K562 (cell line): ENCODE measurements at regions not wholly inside any gene's neighbourhood (a gene's known extent, or its start where the extent isn't known, plus 50 kb on each side); places are given as distances from the start of the nearest gene placed in this dataset.

ENCODE experiments used
- ATAC-seq: fragments of 200-7000 bp; cut with Tn5 transposase; 3 replicates; pipeline ENCODE4 v1.9.1; 2020; ENCODE audit warnings: moderate library complexity
- BruUV-seq: library from RNA; stranded (reverse); fragments of 400-500 nt; replicated peaks from 2 replicates; lab custom pipeline; 2021; lab: Mats Ljungman, UMichigan
- CTCF ChIA-PET: fragments of 300-600 bp; formaldehyde crosslinking; extraction: SDS; loops from one replicate; lab custom pipeline; 2021; ENCODE audit warnings: low intra/inter-chr PET ratio; lab: Yijun Ruan, JAX
- POLR2A ChIA-PET: fragments of 300-600, 350-650 bp; sonication (Branson Sonifier 250); formaldehyde crosslinking; extraction: SDS; loops from one replicate; lab custom pipeline; 2021; ENCODE audit warnings: antibody characterized with exemption, inconsistent platforms; lab: Yijun Ruan, JAX
- DNase-seq, 4 experiments: peaks; one replicate each; pipeline versions ENCODE4 v3.0.0 to v3.0.0-alpha.2; 2011 to 2018; ENCODE audit warnings: low spot score in 3 of 4, mixed read lengths in 3 of 4; ENCODE audit errors: extremely low read depth in 1 of 4
- FAIRE-seq: peaks from 2 replicates; lab custom pipeline; 2011; peaks lifted over from hg19 to GRCh38; lab: Jason Lieb, UNC
- H2AFZ ChIP-seq: 2 replicates; pipeline ENCODE4 v1.6.0; 2011; ENCODE audit warnings: low read depth, low read length, control low read depth, inconsistent platforms
- H3K27ac ChIP-seq: fragments of 200-600 bp; 3 replicates; pipeline ENCODE4 v1.8.0; 2011; ENCODE audit warnings: low read depth, mild to moderate bottlenecking, control low read depth, inconsistent platforms, low read length, moderate library complexity, mixed read lengths; ENCODE audit errors: extremely low read depth
- H3K27me3 ChIP-seq, 2 experiments: fragments of 300-600 bp in 1 of 2; 2 replicates in 1 of 2; 3 replicates in 1 of 2; pipeline versions ENCODE4 v1.6.0 to v1.8.0; 2011; ENCODE audit warnings: inconsistent platforms in 2 of 2, low read length in 2 of 2, mild to moderate bottlenecking in 1 of 2, mixed read lengths in 1 of 2, moderate library complexity in 1 of 2; ENCODE audit not compliant: control insufficient read depth in 2 of 2, insufficient read depth in 2 of 2
- H3K36me3 ChIP-seq: fragments of 300-600 bp; 3 replicates; pipeline ENCODE4 v1.8.0; 2011; ENCODE audit warnings: mild to moderate bottlenecking, low read length, inconsistent platforms; ENCODE audit not compliant: control insufficient read depth, insufficient read depth
- H3K4me1 ChIP-seq, 2 experiments: fragments of 200-600 bp in 1 of 2; replicated peaks in 1 of 2; 2 replicates in 1 of 2; 3 replicates in 1 of 2; pipeline versions ENCODE4 v1.5.1 to v1.8.0; 2011; ENCODE audit warnings: inconsistent platforms in 2 of 2, low read length in 2 of 2, mild to moderate bottlenecking in 1 of 2, mixed read lengths in 1 of 2, moderate library complexity in 1 of 2; ENCODE audit not compliant: control insufficient read depth in 2 of 2, insufficient read depth in 2 of 2
- H3K4me2 ChIP-seq: 2 replicates; pipeline ENCODE4 v1.6.1; 2011; ENCODE audit warnings: low read length, control low read depth, inconsistent platforms, mixed read lengths; ENCODE audit not compliant: insufficient read depth
- H3K4me3 ChIP-seq: fragments of 200-600 bp; sonication (generic), shearing (Covaris generic); 2 replicates; pipeline ENCODE4 v1.5.1; 2016; ENCODE audit warnings: control low read depth, inconsistent platforms
- H3K79me2 ChIP-seq: fragments of 200-600 bp; 3 replicates; pipeline ENCODE4 v1.8.0; 2011; ENCODE audit warnings: low read length, inconsistent platforms; ENCODE audit not compliant: control insufficient read depth, insufficient read depth
- H3K9ac ChIP-seq, 2 experiments: 2 replicates each; pipeline versions ENCODE4 v1.6.0 to v1.6.1; 2011; ENCODE audit warnings: low read depth in 2 of 2, low read length in 2 of 2, control low read depth in 1 of 2, inconsistent platforms in 1 of 2, mild to moderate bottlenecking in 1 of 2, mixed read lengths in 1 of 2; ENCODE audit not compliant: insufficient read depth in 1 of 2
- H3K9me1 ChIP-seq: one replicate; pipeline ENCODE4 v1.6.0; 2011; ENCODE audit warnings: inconsistent platforms, mild to moderate bottlenecking, low read length, moderate library complexity; ENCODE audit not compliant: control insufficient read depth, insufficient read depth
- H3K9me3 ChIP-seq: replicated peaks from 2 replicates; pipeline ENCODE4 v1.5.1; 2011; ENCODE audit warnings: low read depth, low read length, inconsistent platforms; ENCODE audit not compliant: control insufficient read depth, insufficient read depth
- H4K20me1 ChIP-seq: replicated peaks from 2 replicates; pipeline ENCODE4 v1.6.1; 2011; ENCODE audit warnings: low read length, inconsistent platforms, mixed read lengths; ENCODE audit not compliant: control insufficient read depth, insufficient read depth
- CBX1 ChIP-seq: sonication (generic); IDR thresholded peaks from 2 replicates; pipeline ENCODE4 v1.6.1; 2016; ENCODE audit warnings: antibody characterized with exemption, low read depth, mild to moderate bottlenecking
- CBX5 ChIP-seq: IDR thresholded peaks from 2 replicates; pipeline ENCODE4 v1.6.1; 2014; ENCODE audit warnings: low read depth, borderline replicate concordance
- CEBPB ChIP-seq: fragments of 450-650 bp; IDR thresholded peaks from 2 replicates; pipeline ENCODE4 v1.6.1; 2016; ENCODE audit warnings: missing genetic modification characterization, missing compliant biosample characterization
- ETV1 ChIP-seq: fragments of 450-650 bp; conservative IDR thresholded peaks from 2 replicates; pipeline ENCODE4 v1.6.1; 2016; ENCODE audit warnings: missing genetic modification characterization, control low read depth, low read depth, missing compliant biosample characterization
- HNRNPUL1 ChIP-seq: fragments of 200-400 bp; formaldehyde crosslinking; IDR thresholded peaks from 2 replicates; pipeline ENCODE4 v1.6.1; 2017; ENCODE audit warnings: low read length
- LEF1 ChIP-seq: fragments of 450-650 bp; IDR thresholded peaks from 2 replicates; pipeline ENCODE4 v1.6.1; 2016; ENCODE audit warnings: mild to moderate bottlenecking
- MAFG ChIP-seq: fragments of 450-650 bp; conservative IDR thresholded peaks from 2 replicates; pipeline ENCODE4 v1.6.1; 2016; ENCODE audit warnings: missing genetic modification characterization, missing compliant biosample characterization
- PTBP1 ChIP-seq: fragments of 200-400 bp; formaldehyde crosslinking; IDR thresholded peaks from 2 replicates; pipeline ENCODE4 v1.6.1; 2017; ENCODE audit warnings: low read depth, low read length
- ZNF124 ChIP-seq: sonication (generic); formaldehyde crosslinking; IDR thresholded peaks from 2 replicates; pipeline ENCODE4 v1.8.1; 2022; ENCODE audit warnings: missing genetic modification reagents
- ZNF316 ChIP-seq: fragments of 450-650 bp; IDR thresholded peaks from 2 replicates; pipeline ENCODE4 v1.6.1; 2016
- ZNF778 ChIP-seq: fragments of 450-650 bp; formaldehyde crosslinking; IDR thresholded peaks from 2 replicates; pipeline ENCODE4 v1.4.0; 2020; ENCODE audit warnings: mild to moderate bottlenecking, moderate library complexity
- WGBS: fragments of 100-300 bp; shearing (Covaris generic); methylation state at CpG from one replicate; pipeline ENCODE4 v1.1.6; 2016; ENCODE audit warnings: low coverage, mixed read lengths; ENCODE audit not compliant: insufficient coverage; ENCODE audit errors: missing lambda C conversion rate; 5-methylcytosine and 5-hydroxymethylcytosine counted together
- in situ Hi-C: fragments of 300-500 bp; cut with MboI; formaldehyde crosslinking; loops from 4 replicates; pipeline ENCODE4 v1.15.0; 2018; ENCODE audit warnings: inconsistent platforms, mixed read lengths
- intact Hi-C: fragments of 100-400 bp; cut with micrococcal nuclease; formaldehyde crosslinking; loops from 2 replicates; pipeline ENCODE4 v1.14.2; 2022

- DNase-seq: peak in 1 of 4 experiments; percentile 4
- no peak for FAIRE-seq
- Histone ChIP-seq H4K20me1 (no peaks in the 10 kb centered on the region), H3K36me3 (no peaks in the 10 kb centered on the region), H3K9ac (no peak overlapping the region), H3K4me2 (no peak overlapping the region)
- POLR2A ChIA-PET: interaction anchor here (0.6 kb wide), 1 partner anchor 155 kb away, joined by 3 read pairs; no protein-coding TSS in a partner anchor
- TF ChIP-seq HNRNPUL1 (no peak), ZNF778 (CRISPR knock-in tag) (no peak)
- TF ChIP-seq, all 486 proteins: peak for 0
- H3K9me3 ChIP-seq: no peaks in the 10 kb centered on the region
- no peak overlapping the region for H3K4me3 ChIP-seq
- BruUV-seq: no TSS peak
- no peaks in the 10 kb centered on the region for H3K27me3 ChIP-seq
- no peak overlapping the region for H3K27ac ChIP-seq
- CTCF ChIA-PET: no interaction called here
- no peaks in the 10 kb centered on the region; a peak in 1 of 5 replicates for H3K4me1 ChIP-seq
- H2AFZ ChIP-seq: no peak overlapping the region
- 0% methylated on average over 3 of the region's 3 CpGs for WGBS
- in situ Hi-C loops: no loop called here
- intact Hi-C loops: no loop called here
- no peaks in the 10 kb centered on the region for H3K79me2 ChIP-seq
- no peak for ATAC-seq
- no peaks in the 10 kb centered on the region for H3K9me1 ChIP-seq
Observed at GRCh38 chr2:41724465-41724864, 323.4 kb upstream of the PKDCC start.

GRCh38 chr2:41725901-41726300, 321.9 kb upstream of the PKDCC start:
- no TSS peak for BruUV-seq

More at GRCh38 chr2:41725901-41726300, 321.9 kb upstream of the PKDCC start:
- no peak overlapping the region for H3K27ac ChIP-seq
- no peaks in the 10 kb centered on the region for H3K4me1 ChIP-seq
- H3K9me3 ChIP-seq: no peaks in the 10 kb centered on the region
- H3K36me3 ChIP-seq: no peaks in the 10 kb centered on the region
- H3K27me3 ChIP-seq: no peaks in the 10 kb centered on the region
- FAIRE-seq (no peak), DNase-seq (no peak), ATAC-seq (no peak)
- no peak overlapping the region for H3K4me2 ChIP-seq
- no peaks in the 10 kb centered on the region for H3K9me1 ChIP-seq
- no peaks in the 10 kb centered on the region for H3K79me2 ChIP-seq
- ChIA-PET POLR2A (interaction anchor here (1.0 kb wide), 1 partner anchor 11 kb away, joined by 3 read pairs; no protein-coding TSS in a partner anchor), CTCF (no interaction called here)
- no peak overlapping the region for H3K4me3 ChIP-seq
- no peak overlapping the region for H3K9ac ChIP-seq
- intact Hi-C loops (no loop called here), in situ Hi-C loops (no loop called here)
- 0 out of 2 replicates have a peak, but pooled peaks have one; percentile 32 for TF ChIP-seq MAFG (tag)
- no peak for TF ChIP-seq ZNF124 (CRISPR knock-in tag)
- no peak for TF ChIP-seq PTBP1
- peak; percentile 18; the same call in 1 of the 2 replicates for TF ChIP-seq ZNF316
- TF ChIP-seq CBX1: no peak
- TF ChIP-seq CBX5: no peak
- TF ChIP-seq ETV1 (tag): no peak
- TF ChIP-seq LEF1: no peak
- TF ChIP-seq CEBPB (tag): peak; percentile 51
- H4K20me1 ChIP-seq: no peaks in the 10 kb centered on the region
- H2AFZ ChIP-seq: no peak overlapping the region
- whole genome bisulfite sequencing: 2% methylated on average over 3 of the region's 3 CpGs
